ENCODE measurements at regions not wholly inside any gene's neighbourhood (a gene's known extent, or its start where the extent isn't known, plus 50 kb on each side); places are given as distances from the start of the nearest gene placed in this dataset.

DNA sequence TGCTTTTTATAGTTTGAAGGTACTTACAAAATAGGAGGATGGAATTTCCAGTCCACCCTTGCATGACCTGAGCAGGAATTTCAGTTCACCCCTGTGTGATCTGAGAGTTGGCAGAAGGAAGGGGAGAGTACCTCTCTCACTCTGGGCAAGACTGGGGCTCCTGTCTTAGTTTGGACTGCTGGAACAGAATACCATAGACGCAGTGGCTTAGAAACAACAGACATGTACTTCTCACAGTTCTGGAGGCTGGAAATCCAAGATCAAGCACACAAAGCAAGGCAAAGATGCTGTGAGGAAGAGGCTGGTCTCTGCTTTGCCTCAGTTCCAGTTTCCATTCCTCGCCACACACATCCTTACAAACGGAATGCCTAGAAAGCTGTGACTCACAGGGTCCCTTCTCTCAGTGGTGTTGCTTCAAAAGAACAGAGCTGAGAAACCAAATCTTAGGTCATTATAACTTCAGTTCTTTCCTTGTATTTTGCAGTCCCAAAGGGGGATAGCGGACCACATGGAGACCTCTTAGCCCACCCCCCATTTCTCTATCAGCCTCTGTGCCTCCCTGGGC is 108.8 kb upstream of the HAAO start:
- H3K9me1 ChIP-seq (replicated peaks; ENCODE audit: control insufficient read depth, extremely low read depth, insufficient read depth, low read length): no peaks in the 10 kb centered on the region
- H3K4me3 ChIP-seq (replicated peaks in 1 of 3; ENCODE audit: insufficient read depth in 1 of 3, low read depth in 1 of 3, low read length in 3 of 3): no peak overlapping the region
- H3K27me3 ChIP-seq (ENCODE audit: control insufficient read depth in 2 of 2, insufficient read depth in 2 of 2, low read length in 2 of 2): no peaks in the 10 kb centered on the region
- no peaks in the 10 kb centered on the region for H4K20me1 ChIP-seq (replicated peaks; ENCODE audit: control insufficient read depth, extremely low read depth, insufficient read depth, low read length)
- TF ChIP-seq MYC (IDR thresholded peaks at IDR 0.05; ENCODE audit: low read depth, low read length): no peak
- TF ChIP-seq GATA2 (IDR thresholded peaks at IDR 0.05; ENCODE audit: insufficient read depth, insufficient read length, low read depth, low read length): no peak
- no peak for TF ChIP-seq JUN (IDR thresholded peaks at IDR 0.05; ENCODE audit: borderline replicate concordance, insufficient read depth, insufficient read length, low read depth)
- no peak for TF ChIP-seq POLR2AphosphoS5 (IDR thresholded peaks at IDR 0.05; ENCODE audit: insufficient read depth, low read depth, low read length)
- TF ChIP-seq EZH2 (IDR thresholded peaks at IDR 0.05; ENCODE audit: borderline replicate concordance, low read depth, low read length, severe bottlenecking): no peak
- TF ChIP-seq POLR2A (IDR thresholded peaks at IDR 0.05; ENCODE audit: low read depth, low read length): no peak
- no peak for TF ChIP-seq MAX (IDR thresholded peaks at IDR 0.05; ENCODE audit: insufficient read depth, insufficient read length)
- TF ChIP-seq FOS (IDR thresholded peaks at IDR 0.05; ENCODE audit: borderline replicate concordance, insufficient read depth, low read length): no peak
- TF ChIP-seq, protein P1, sequence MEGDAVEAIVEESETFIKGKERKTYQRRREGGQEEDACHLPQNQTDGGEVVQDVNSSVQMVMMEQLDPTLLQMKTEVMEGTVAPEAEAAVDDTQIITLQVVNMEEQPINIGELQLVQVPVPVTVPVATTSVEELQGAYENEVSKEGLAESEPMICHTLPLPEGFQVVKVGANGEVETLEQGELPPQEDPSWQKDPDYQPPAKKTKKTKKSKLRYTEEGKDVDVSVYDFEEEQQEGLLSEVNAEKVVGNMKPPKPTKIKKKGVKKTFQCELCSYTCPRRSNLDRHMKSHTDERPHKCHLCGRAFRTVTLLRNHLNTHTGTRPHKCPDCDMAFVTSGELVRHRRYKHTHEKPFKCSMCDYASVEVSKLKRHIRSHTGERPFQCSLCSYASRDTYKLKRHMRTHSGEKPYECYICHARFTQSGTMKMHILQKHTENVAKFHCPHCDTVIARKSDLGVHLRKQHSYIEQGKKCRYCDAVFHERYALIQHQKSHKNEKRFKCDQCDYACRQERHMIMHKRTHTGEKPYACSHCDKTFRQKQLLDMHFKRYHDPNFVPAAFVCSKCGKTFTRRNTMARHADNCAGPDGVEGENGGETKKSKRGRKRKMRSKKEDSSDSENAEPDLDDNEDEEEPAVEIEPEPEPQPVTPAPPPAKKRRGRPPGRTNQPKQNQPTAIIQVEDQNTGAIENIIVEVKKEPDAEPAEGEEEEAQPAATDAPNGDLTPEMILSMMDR (IDR thresholded peaks at IDR 0.05; ENCODE audit: extremely low read depth in 1 of 2, insufficient read depth in 1 of 2, low read depth in 1 of 2, low read length in 2 of 2): no peak
- no peaks in the 10 kb centered on the region for H3K9me3 ChIP-seq (replicated peaks; ENCODE audit: control insufficient read depth, insufficient read depth, low read length)
- no peak overlapping the region for H3K9ac ChIP-seq (replicated peaks; ENCODE audit: extremely low read depth, insufficient read depth, low read length)
- FAIRE-seq (peak; percentile 62), DNase-seq (ENCODE audit: low read depth, low spot score) (peak; percentile 18)
- no peaks in the 10 kb centered on the region for H3K79me2 ChIP-seq (ENCODE audit: control insufficient read depth, insufficient read depth, low read length)
- H2AFZ ChIP-seq (ENCODE audit: low read depth, low read length): no peak overlapping the region
- intact Hi-C loops (cut with micrococcal nuclease) (no loop called here), dilution Hi-C loops (cut with MboI; ENCODE audit: extremely low pct_ligation_motif_present, low sequenced_read_pairs) (no loop called here)
- peaks cover 8% of the 10 kb centered on the region for H3K4me1 ChIP-seq (ENCODE audit: control insufficient read depth, extremely low read depth, insufficient read depth, low read length)
- CTCF ChIA-PET: interaction anchor here (1.3 to 1.5 kb wide), 3 partner anchors 10 to 16 kb away, joined by 3 to 4 read pairs (median 3); no protein-coding TSS in a partner anchor
- POLR2A ChIA-PET: no interaction called here
- H3K27ac ChIP-seq (ENCODE audit: insufficient read depth, low read depth, low read length): no peak overlapping the region
- no peak overlapping the region for H3K4me2 ChIP-seq (ENCODE audit: insufficient read depth, low read length)
- H3K36me3 ChIP-seq (ENCODE audit: control insufficient read depth in 2 of 2, extremely low read depth in 1 of 2, insufficient read depth in 2 of 2, low read length in 2 of 2): no peaks in the 10 kb centered on the region
- no TSS peak for BruUV-seq (replicated peaks)

Measured in endothelial cell of umbilical vein (primary cell).